ENCODE measurements at regions not wholly inside any gene's neighbourhood (a gene's known extent, or its start where the extent isn't known, plus 50 kb on each side); places are given as distances from the start of the nearest gene placed in this dataset.

DNA sequence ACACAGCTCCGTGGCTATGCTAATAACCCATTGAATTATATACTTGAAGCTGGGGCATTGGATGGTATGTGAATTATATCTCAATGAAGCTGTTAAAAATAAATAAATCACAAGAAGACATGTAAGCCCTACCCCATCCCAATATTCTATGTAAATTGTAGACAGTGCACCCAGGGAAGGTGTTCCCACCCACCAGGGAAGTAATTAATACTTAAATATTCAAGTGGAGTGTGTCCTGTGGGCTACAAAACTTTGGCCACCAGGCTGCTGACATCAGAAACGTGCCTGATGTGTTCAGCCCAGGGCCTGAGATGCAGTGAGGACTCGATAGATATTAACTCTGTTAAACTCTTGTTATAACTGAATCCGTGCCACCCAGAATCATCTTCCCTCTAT lies 240.4 kb upstream of the RREB1 start:
- TF ChIP-seq, protein P1, sequence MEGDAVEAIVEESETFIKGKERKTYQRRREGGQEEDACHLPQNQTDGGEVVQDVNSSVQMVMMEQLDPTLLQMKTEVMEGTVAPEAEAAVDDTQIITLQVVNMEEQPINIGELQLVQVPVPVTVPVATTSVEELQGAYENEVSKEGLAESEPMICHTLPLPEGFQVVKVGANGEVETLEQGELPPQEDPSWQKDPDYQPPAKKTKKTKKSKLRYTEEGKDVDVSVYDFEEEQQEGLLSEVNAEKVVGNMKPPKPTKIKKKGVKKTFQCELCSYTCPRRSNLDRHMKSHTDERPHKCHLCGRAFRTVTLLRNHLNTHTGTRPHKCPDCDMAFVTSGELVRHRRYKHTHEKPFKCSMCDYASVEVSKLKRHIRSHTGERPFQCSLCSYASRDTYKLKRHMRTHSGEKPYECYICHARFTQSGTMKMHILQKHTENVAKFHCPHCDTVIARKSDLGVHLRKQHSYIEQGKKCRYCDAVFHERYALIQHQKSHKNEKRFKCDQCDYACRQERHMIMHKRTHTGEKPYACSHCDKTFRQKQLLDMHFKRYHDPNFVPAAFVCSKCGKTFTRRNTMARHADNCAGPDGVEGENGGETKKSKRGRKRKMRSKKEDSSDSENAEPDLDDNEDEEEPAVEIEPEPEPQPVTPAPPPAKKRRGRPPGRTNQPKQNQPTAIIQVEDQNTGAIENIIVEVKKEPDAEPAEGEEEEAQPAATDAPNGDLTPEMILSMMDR (IDR thresholded peaks at IDR 0.05): no peak

DNA sequence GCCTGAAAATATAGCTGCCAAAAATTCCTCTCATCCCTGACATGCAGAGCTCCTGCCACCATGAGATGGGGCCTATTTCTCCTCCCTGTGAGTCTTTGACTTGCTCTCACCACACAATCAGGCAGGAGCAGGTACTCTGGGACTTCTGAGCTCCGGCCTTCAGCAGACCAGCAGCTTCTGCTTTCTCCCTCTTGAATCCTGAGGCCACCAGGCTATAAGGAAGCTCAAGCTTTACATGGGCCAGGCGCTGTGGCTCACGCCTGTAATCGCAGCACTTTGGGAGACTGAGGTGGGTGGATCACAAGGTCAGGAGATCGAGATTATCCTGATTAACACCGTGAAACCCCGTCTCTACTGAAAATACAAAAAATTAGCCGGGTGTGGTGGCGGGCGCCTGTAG lies 238.7 kb upstream of the RREB1 start:
- TF ChIP-seq, protein P1 (IDR thresholded peaks at IDR 0.05): no peak

GRCh38 chr6:6870921-6871320 lies 236.8 kb upstream of the RREB1 start:
- TF ChIP-seq, protein P1 (IDR thresholded peaks at IDR 0.05): no peak

GRCh38 chr6:6872459-6873344 lies 235.1 kb upstream of the RREB1 start:
- TF ChIP-seq, protein P1 (IDR thresholded peaks at IDR 0.05): no peak

- TF ChIP-seq, protein P1 (IDR thresholded peaks at IDR 0.05): no peak
Measured at GRCh38 chr6:6873778-6874177, 234.0 kb upstream of the RREB1 start.

DNA sequence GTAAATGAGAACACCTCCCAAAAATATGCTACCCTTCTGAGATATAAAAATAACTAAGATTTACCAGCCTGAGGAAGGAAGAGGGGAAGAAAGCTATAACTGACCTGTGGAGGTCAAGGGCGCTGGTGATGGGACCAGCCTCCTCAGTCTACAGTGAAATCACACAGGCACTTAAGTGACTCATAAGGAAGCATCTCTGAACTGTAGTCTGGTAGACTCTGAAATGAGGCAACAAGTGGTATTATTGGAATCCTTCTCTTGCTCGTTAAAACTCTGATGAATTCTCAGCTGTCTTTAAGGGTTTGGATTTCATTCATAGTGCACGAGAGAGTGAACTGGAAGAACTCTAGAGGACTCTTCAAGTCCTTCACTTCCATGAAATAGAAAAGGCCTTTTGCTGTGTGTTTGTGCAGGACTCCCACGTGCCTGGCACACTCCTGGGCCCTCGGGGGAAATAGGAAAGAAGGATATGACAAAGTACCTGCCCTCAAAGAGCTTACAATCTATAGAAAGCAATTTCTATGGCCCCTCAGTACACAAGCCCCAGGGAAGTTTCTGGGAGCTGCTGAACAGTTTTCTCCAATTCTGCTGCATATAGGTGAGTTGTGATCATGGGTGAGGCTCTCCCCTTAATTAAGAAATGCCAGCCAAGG lies 231.8 kb upstream of the RREB1 start:
- TF ChIP-seq, protein P1 (IDR thresholded peaks at IDR 0.05): no peak

DNA sequence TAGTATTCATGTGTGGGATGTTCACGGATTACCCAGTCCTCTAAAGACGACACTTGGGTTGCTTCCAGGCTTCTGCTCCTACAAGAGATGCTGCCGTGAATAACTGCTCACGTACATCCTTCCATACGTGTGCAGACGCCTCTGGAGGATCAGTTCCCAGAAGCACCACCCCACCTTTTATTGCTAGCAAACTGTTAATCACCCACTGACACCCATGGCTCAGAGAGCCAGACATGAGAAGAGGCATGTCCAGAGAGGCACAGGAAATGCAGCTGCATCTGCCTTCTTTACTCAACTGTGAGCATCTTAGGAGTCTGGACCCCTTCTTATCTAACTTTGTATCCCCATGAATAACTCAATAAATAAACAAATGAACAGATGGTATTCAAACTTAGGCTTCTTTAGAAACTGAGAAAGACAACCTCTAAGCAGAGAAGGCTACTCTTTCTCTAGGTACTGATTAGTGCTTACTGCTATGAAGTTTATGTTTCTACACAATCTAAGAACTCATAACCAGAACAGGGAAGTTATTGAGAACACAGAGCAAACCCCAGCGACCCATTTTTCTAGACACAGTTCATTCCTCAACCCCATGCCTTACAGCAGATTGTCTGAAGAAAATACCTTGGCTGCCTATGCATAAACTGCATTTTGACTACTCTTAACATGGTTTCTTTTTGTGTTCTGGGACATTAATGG lies 228.7 kb upstream of the RREB1 start:
- TF ChIP-seq, protein P1 (IDR thresholded peaks at IDR 0.05): no peak
